GM12864 (cell line): ENCODE measurements at regions not wholly inside any gene's neighbourhood (a gene's known extent, or its start where the extent isn't known, plus 50 kb on each side); places are given as distances from the start of the nearest gene placed in this dataset.
A peak's percentile ranks its signal among the peaks of the same experiment; 100 is the strongest.

Experiments used
- DNase-seq: peaks from one replicate; pipeline ENCODE4 v3.0.0-alpha.2; 2011; ENCODE audit warnings: low read depth
- H3K4me3 ChIP-seq: 2 replicates; pipeline ENCODE4 v1.5.1; 2011; ENCODE audit warnings: mild to moderate bottlenecking, low read depth, low read length, control low read depth
- TF ChIP-seq, protein P1 (sequence below): IDR thresholded peaks from 2 replicates; pipeline ENCODE4 v1.5.1; 2011; ENCODE audit warnings: low read depth, mild to moderate bottlenecking, moderate library complexity, low read length, control low read depth, inconsistent platforms; ENCODE audit errors: missing control alignments

DNA sequence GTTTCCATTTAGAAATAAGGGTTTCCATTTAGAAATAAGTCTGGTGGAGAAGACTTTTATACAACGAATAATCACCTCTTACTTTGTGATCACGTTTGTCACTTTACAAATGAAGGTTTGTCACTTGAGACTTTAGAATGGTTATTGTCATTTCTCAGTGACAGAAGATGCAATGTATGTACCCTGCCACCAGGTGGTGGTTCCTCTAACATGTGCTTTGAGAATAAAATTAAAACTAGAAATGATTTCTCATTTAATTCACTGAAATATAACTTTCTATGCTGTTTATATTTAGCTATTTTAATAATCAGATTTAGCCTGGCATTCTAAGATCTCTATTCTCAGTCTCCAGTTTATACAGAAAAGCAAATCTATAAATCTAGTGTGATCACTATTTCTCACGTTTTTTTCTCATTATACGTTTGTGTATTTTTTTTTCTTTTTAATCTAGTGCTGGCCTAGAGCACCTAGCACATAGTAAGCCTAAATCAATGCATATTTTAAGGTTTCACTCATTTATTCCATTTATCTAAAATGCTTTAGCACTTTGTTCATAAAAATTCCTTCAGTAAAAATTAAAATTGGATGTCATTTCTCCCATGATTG lies 57.4 kb upstream of the TFAP2D start:
- no peak for DNase-seq

DNA sequence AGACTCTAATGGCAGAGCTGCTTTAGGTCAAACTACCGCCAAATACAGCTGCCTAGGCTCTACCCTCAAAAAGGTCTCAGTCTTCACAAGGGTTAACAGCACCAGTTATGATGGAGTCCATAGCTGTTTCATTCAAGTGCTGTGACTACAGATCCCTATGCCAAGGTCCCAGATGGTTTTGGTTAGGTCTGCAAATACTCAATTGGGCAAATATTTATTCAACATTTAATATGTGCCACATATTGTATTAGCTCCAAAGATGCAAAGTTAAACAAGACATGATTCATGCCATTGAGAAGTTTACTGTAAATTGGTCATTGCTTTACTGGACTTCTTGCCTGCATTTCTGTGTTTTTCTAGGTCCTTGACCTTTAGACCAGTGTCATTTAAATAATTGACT lies 55.8 kb upstream of the TFAP2D start:
- DNase-seq: no peak
- H3K4me3 ChIP-seq: no peak overlapping the region
- TF ChIP-seq, protein P1, sequence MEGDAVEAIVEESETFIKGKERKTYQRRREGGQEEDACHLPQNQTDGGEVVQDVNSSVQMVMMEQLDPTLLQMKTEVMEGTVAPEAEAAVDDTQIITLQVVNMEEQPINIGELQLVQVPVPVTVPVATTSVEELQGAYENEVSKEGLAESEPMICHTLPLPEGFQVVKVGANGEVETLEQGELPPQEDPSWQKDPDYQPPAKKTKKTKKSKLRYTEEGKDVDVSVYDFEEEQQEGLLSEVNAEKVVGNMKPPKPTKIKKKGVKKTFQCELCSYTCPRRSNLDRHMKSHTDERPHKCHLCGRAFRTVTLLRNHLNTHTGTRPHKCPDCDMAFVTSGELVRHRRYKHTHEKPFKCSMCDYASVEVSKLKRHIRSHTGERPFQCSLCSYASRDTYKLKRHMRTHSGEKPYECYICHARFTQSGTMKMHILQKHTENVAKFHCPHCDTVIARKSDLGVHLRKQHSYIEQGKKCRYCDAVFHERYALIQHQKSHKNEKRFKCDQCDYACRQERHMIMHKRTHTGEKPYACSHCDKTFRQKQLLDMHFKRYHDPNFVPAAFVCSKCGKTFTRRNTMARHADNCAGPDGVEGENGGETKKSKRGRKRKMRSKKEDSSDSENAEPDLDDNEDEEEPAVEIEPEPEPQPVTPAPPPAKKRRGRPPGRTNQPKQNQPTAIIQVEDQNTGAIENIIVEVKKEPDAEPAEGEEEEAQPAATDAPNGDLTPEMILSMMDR: no peak

More for the DNA sequence above, 57.4 kb upstream of the TFAP2D start:
- TF ChIP-seq, protein P1: peak; percentile 59
- no peak overlapping the region for H3K4me3 ChIP-seq

DNA sequence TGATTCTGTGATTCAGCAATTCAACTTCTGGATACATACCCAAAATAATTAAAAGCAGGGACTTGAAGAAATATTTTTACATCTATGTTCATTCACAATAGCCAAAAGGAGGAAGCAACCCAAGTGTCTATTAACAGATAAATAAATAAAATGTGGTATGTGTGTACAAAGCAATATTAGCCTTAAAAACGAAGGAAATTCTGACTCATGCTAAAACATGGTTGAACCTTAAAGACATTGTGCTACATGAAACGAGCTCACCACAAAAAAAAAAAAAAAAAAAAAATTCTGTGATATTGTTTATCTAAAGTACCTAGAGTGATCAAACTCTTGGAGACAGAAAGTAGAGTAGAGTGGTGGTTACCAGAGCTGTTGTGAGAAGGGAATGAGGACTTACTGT lies 54.8 kb upstream of the TFAP2D start:
- H3K4me3 ChIP-seq: no peak overlapping the region
- TF ChIP-seq, protein P1: no peak
- no peak for DNase-seq

DNA sequence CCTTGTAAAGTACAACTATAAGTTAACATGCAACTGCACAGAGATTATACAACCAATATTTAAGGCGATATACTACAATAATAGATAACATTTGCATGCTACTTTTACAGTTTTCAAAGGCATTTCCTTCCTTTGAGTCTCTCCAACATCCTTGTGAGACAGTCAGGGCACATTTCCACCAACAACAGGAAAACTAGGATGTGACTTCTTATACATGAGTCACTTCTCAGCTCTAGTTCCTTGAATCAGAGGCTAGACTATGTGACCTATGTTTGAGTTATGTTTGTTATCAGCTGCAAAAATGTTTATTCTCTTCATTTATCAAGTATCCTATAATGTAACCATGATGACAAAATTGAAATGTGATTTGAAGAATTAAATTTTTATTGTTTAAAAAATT lies 51.7 kb upstream of the TFAP2D start:
- TF ChIP-seq, protein P1: no peak
- no peak for DNase-seq
- no peak overlapping the region for H3K4me3 ChIP-seq
